B cell (primary cell): ENCODE measurements at regions not wholly inside any gene's neighbourhood (a gene's known extent, or its start where the extent isn't known, plus 50 kb on each side); places are given as distances from the start of the nearest gene placed in this dataset.

Source experiments
- ATAC-seq: fragments of 200-7000 bp; cut with Tn5 transposase; one replicate; pipeline ENCODE4 v1.10.0; 2021; ENCODE audit warnings: low read depth, mild to moderate bottlenecking, moderate number of reproducible peaks, moderate library complexity
- CTCF ChIA-PET: fragments of 350-600 bp; sonication (Branson Sonifier 250); formaldehyde crosslinking; loops from one replicate; lab custom pipeline; 2021; ENCODE audit warnings: antibody characterized with exemption, inconsistent platforms; lab: Charles Lee
- POLR2A ChIA-PET: fragments of 350-600 bp; sonication (Branson Sonifier 250); formaldehyde crosslinking; loops from one replicate; lab custom pipeline; 2021; ENCODE audit warnings: antibody characterized with exemption; lab: Charles Lee
- DNase-seq: peaks from one replicate; pipeline ENCODE4 v3.0.0; 2013
- H2AFZ ChIP-seq: 2 replicates; pipeline ENCODE4 v1.6.1; 2012; ENCODE audit warnings: mild to moderate bottlenecking, low read depth, low read length; ENCODE audit not compliant: insufficient read depth, poor library complexity, severe bottlenecking
- H3K27ac ChIP-seq, 2 donors: 1 replicate in 1 of 2; 2 replicates in 1 of 2; pipeline ENCODE4 v1.5.1; 2012 to 2013; ENCODE audit warnings: low read length in 2 of 2, mild to moderate bottlenecking in 2 of 2, moderate library complexity in 1 of 2
- H3K27me3 ChIP-seq, 4 experiments: fragments of 200-600 bp in 1 of 4; sonication (generic) in 1 of 4; replicated peaks in 1 of 4; 1 replicate in 2 of 4; 2 replicates in 2 of 4; pipeline versions ENCODE4 v1.6.1 to v1.7.0; 2013 to 2016; ENCODE audit warnings: low read length in 3 of 4, mild to moderate bottlenecking in 2 of 4, mixed read lengths in 1 of 4, moderate library complexity in 1 of 4; ENCODE audit not compliant: insufficient read depth in 4 of 4, control insufficient read depth in 3 of 4; ENCODE audit errors: control extremely low read depth in 1 of 4
- H3K36me3 ChIP-seq, 2 experiments: replicated peaks in 1 of 2; 1 replicate in 1 of 2; 2 replicates in 1 of 2; pipeline versions ENCODE4 v1.6.1 to v1.7.1; 2013; ENCODE audit warnings: low read length in 1 of 2; ENCODE audit not compliant: insufficient read depth in 2 of 2, control insufficient read depth in 1 of 2; ENCODE audit errors: control extremely low read depth in 1 of 2, extremely low read depth in 1 of 2
- H3K4me1 ChIP-seq, 2 donors: fragments of 200-600 bp in 1 of 2; sonication (generic) in 1 of 2; 1 replicate in 1 of 2; 2 replicates in 1 of 2; pipeline versions ENCODE4 v1.5.1 to v1.6.1; 2013 to 2017; ENCODE audit warnings: low read length in 2 of 2; ENCODE audit not compliant: control insufficient read depth in 2 of 2, insufficient read depth in 2 of 2
- H3K4me2 ChIP-seq: replicated peaks from 2 replicates; pipeline ENCODE3; 2012; ENCODE audit warnings: mild to moderate bottlenecking, low read depth, low read length; ENCODE audit not compliant: poor library complexity, severe bottlenecking
- H3K4me3 ChIP-seq, 5 experiments: fragments of 200-600 bp in 1 of 5; sonication (generic) in 1 of 5; 1 replicate in 3 of 5; 2 replicates in 2 of 5; pipeline versions ENCODE4 v1.5.1 to v1.7.0; 2011 to 2016; ENCODE audit warnings: low read length in 4 of 5, mild to moderate bottlenecking in 4 of 5, low read depth in 2 of 5, control low read depth in 1 of 5, moderate library complexity in 1 of 5; ENCODE audit not compliant: insufficient read depth in 1 of 5; ENCODE audit errors: control extremely low read depth in 1 of 5, extremely low read depth in 1 of 5
- H3K79me2 ChIP-seq: fragments of 200-600 bp; sonication (generic); one replicate; pipeline ENCODE4 v1.6.0; 2016; ENCODE audit warnings: low read length; ENCODE audit not compliant: control insufficient read depth, insufficient read depth
- H3K9ac ChIP-seq: fragments of 200-600 bp; sonication (generic); 2 replicates; pipeline ENCODE4 v1.6.1; 2017; ENCODE audit warnings: mild to moderate bottlenecking, low read length, moderate library complexity
- H3K9me3 ChIP-seq, 3 donors: one replicate each; pipeline versions ENCODE4 v1.6.1 to v1.7.1; 2013; ENCODE audit warnings: low read length in 2 of 3; ENCODE audit not compliant: control insufficient read depth in 2 of 3, insufficient read depth in 1 of 3; ENCODE audit errors: control extremely low read depth in 1 of 3
- H4K20me1 ChIP-seq: 2 replicates; pipeline ENCODE4 v1.6.0; 2012; ENCODE audit warnings: mild to moderate bottlenecking, low read length; ENCODE audit not compliant: insufficient read depth, control insufficient read depth, poor library complexity, severe bottlenecking
- H3K27ac Mint-ChIP-seq: one replicate; pipeline ENCODE4 v1.8.0; 2021; ENCODE audit warnings: mixed read lengths
- H3K27me3 Mint-ChIP-seq: one replicate; pipeline ENCODE4 v1.8.0; 2021; ENCODE audit warnings: mixed read lengths
- H3K4me1 Mint-ChIP-seq: one replicate; pipeline ENCODE4 v1.8.0; 2021; ENCODE audit warnings: mixed read lengths
- H3K4me3 Mint-ChIP-seq: one replicate; pipeline ENCODE4 v1.8.0; 2021; ENCODE audit warnings: mixed read lengths
- H3K9me3 Mint-ChIP-seq: one replicate; pipeline ENCODE4 v1.8.0; 2022; ENCODE audit warnings: mixed read lengths; ENCODE audit not compliant: insufficient read depth
- CTCF ChIP-seq: fragments of 200-600 bp; IDR thresholded peaks from one replicate; pipeline ENCODE4 v1.8.0; 2022; ENCODE audit warnings: antibody characterized with exemption, mild to moderate bottlenecking
- EZH2 ChIP-seq: IDR thresholded peaks from 2 replicates; pipeline ENCODE4 v1.6.1; 2012; ENCODE audit warnings: borderline replicate concordance, low read depth, mild to moderate bottlenecking, moderate library complexity, low read length; ENCODE audit not compliant: insufficient read depth, poor library complexity, severe bottlenecking
- WGBS: methylation state at CpG from one replicate; pipeline ENCODE4 v1.1.5; 2013; ENCODE audit warnings: missing lambda C conversion rate; ENCODE audit not compliant: insufficient coverage; 5-methylcytosine and 5-hydroxymethylcytosine counted together
- intact Hi-C: fragments of 100-400 bp; cut with micrococcal nuclease; formaldehyde crosslinking; loops from one replicate; pipeline ENCODE4 v1.10.0; 2022

GRCh38 chr13:61123538-61124289, 291.9 kb downstream of the PCDH20 start:
- H3K4me2 ChIP-seq: no peak overlapping the region
- Mint-ChIP-seq H3K4me1 (no peaks in the 10 kb centered on the region), H3K27ac (no peak overlapping the region), H3K9me3 (no peaks in the 10 kb centered on the region), H3K27me3 (no peaks in the 10 kb centered on the region), H3K4me3 (no peak overlapping the region)
- ATAC-seq: no peak
- no peak for DNase-seq
- H3K79me2 ChIP-seq: no peaks in the 10 kb centered on the region
- H4K20me1 ChIP-seq: no peaks in the 10 kb centered on the region
- no peaks in the 10 kb centered on the region for H3K27me3 ChIP-seq
- H3K9ac ChIP-seq: no peak overlapping the region
- no peak overlapping the region for H3K4me3 ChIP-seq
- intact Hi-C loops: no loop called here
- H3K27ac ChIP-seq: no peak overlapping the region
- no peaks in the 10 kb centered on the region for H3K36me3 ChIP-seq
- TF ChIP-seq CTCF: no peak
- TF ChIP-seq EZH2: no peak
- H3K4me1 ChIP-seq: no peaks in the 10 kb centered on the region
- H2AFZ ChIP-seq: no peak overlapping the region
- CTCF ChIA-PET: no interaction called here
- H3K9me3 ChIP-seq: peaks cover 0 to 7% (median 2%) of the 10 kb centered on the region in 3 donors
- WGBS: 67% methylated on average over 1 of the region's 5 CpGs
- POLR2A ChIA-PET: no interaction called here

GRCh38 chr13:61113140-61113658, 302.4 kb downstream of the PCDH20 start:
- no peaks in the 10 kb centered on the region for H3K36me3 ChIP-seq
- H2AFZ ChIP-seq: no peak overlapping the region
- H3K4me3 ChIP-seq: no peak overlapping the region
- H3K79me2 ChIP-seq: no peaks in the 10 kb centered on the region
- no peak overlapping the region for H3K4me2 ChIP-seq
- H3K4me1 Mint-ChIP-seq: no peaks in the 10 kb centered on the region
- H3K4me1 ChIP-seq: no peaks in the 10 kb centered on the region
- DNase-seq: no peak
- H4K20me1 ChIP-seq: no peaks in the 10 kb centered on the region
- TF ChIP-seq CTCF: no peak
- TF ChIP-seq EZH2: no peak
- ATAC-seq: no peak
- no peaks in the 10 kb centered on the region for H3K27me3 ChIP-seq
- CTCF ChIA-PET: no interaction called here
- peaks cover 0 to 10% (median 6%) of the 10 kb centered on the region in 3 donors for H3K9me3 ChIP-seq
- no peaks in the 10 kb centered on the region for H3K27me3 Mint-ChIP-seq
- POLR2A ChIA-PET: no interaction called here
- no peak overlapping the region for H3K9ac ChIP-seq
- intact Hi-C loops: no loop called here
- 83% methylated on average over 3 of the region's 3 CpGs for WGBS
- H3K27ac Mint-ChIP-seq: no peak overlapping the region
- H3K27ac ChIP-seq: no peak overlapping the region
- no peak overlapping the region for H3K4me3 Mint-ChIP-seq
- H3K9me3 Mint-ChIP-seq: peaks cover 4% of the 10 kb centered on the region
